ENCODE measurements at regions not wholly inside any gene's neighbourhood (a gene's known extent, or its start where the extent isn't known, plus 50 kb on each side); places are given as distances from the start of the nearest gene placed in this dataset.

DNA sequence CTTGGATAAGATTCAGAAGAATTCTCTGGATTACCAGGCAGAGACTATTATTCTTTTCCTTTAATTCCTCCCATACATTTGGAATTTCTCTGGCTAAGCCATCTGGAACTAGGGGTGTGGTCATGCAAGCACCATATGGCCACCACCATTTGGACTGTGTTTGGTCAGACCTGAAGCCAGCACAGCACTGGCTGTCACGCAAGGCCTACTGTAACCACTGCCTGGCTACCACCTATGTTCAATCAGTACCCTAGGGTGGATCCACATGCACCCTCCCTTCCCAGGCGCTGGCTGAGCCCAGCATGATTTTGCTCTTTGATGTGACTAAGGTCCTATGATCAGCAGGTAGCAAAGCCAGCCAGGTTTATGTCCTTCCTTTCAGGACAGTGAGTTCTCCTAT, 287.8 kb upstream of the GOLIM4 start:
- no peak for DNase-seq (ENCODE audit: low read depth)

DNA sequence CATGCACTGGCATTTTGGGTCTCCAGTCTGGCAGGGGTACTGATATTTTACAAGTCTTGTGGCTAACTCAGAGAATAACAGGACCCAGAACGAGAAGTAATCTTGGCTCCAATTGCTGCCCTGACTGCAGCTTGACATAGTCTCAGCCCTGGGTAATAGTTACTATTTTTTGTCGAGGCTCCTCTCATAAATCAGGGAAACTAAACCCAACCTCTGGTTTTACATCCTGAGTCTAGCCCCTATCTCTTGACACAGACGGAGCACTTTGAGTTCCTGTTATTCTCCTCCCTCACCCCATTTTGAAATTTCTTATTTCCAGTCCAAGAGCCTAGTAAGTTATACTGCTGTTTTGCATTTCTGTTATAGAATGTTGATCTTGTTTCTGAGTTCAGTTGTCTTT, 276.1 kb upstream of the GOLIM4 start:
- DNase-seq (ENCODE audit: low read depth), result no peak

DNA sequence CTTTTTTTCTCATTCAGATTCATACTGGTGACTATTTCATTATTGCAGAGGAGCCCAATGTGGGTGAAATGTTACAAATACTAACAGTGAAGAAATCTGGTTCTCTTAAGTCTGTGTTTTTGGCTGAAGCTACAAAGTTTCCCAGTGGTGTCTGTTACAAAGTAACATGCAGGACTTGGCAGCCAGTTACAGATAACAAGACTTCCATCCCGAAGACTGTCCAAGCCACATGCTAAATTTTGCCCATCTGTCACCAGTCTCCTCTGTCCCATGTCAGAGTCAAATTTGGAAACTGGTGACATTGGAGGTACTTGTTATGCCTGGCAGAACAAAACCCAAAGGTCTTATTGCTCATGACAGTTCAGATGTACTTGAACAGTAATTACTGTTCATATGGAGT, 269.2 kb upstream of the GOLIM4 start:
- DNase-seq (ENCODE audit: low read depth), result no peak

GRCh38 chr3:168362661-168363247, 267.0 kb upstream of the GOLIM4 start:
- no peak for DNase-seq (ENCODE audit: low read depth)

GRCh38 chr3:168362156-168362555, 266.4 kb upstream of the GOLIM4 start:
- no peak for DNase-seq (ENCODE audit: low read depth)

- DNase-seq (ENCODE audit: low read depth), result no peak
Measured at GRCh38 chr3:168360993-168361392, 265.3 kb upstream of the GOLIM4 start.

DNA sequence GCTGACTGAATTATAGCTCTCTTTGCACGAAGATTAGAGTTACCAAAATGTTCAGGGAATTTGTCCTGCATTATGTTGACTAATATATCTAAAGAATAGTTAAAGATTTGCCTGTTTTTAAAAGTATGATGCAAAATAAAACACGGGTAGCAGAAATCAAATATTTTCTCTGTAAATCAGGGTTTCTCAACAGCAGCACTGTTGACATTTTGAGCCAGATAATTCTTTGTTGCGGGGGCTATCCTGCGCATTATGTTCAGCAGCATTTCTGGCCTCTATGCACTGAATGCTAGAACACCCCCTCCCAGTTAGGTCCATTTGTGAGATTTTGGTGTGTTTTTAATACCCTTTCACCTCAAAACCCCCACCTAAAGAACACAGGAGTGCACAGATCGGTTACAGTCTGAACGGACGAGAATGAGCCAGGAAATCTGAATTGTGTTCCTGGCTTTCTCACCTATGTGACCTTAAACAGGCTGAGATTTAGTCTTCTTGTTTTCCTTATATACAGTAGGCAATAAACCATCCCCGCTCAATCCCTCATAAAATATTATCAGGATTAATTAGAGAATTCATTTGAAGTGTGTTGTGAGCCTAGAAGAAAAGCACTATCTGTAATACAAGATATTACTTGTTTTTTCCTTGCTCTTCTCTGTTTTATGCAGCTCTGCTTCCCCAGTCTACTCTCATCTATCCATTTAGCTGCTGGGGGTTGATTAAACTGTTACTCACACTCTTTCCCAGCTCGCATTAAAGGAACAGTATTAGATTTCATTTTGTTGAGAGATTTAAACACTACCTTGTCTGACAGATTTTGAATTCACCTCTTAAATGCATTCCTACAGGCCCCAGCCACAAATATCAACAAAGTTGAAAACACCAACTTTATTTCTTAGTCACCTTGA, 247.5 kb upstream of the GOLIM4 start:
- DNase-seq (ENCODE audit: low read depth), result no peak

- DNase-seq (ENCODE audit: low read depth), result no peak
Measured at GRCh38 chr3:168341956-168342936, 246.5 kb upstream of the GOLIM4 start.

- no peak for DNase-seq (ENCODE audit: low read depth)
Measured at GRCh38 chr3:168341192-168341815, 245.6 kb upstream of the GOLIM4 start.

DNA sequence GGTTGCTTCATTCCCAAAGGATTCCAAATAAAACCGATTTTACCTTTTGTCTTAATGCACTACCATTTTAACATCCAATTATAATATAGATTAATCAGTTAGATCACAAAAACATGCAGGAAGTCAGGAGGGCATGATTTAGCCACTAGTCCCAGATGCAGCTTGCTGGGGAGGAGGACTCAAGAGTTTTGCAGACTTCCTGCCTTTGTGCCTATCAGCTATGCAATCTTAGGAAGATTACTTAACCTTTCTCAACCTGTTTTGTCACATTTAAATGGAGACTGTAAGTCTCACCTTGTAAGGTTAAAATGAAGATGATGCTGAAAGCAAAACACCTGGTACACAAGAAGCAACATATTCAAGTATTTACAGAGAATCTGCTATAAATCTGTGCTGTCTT, 242.4 kb upstream of the GOLIM4 start:
- DNase-seq (ENCODE audit: low read depth), result no peak

DNA sequence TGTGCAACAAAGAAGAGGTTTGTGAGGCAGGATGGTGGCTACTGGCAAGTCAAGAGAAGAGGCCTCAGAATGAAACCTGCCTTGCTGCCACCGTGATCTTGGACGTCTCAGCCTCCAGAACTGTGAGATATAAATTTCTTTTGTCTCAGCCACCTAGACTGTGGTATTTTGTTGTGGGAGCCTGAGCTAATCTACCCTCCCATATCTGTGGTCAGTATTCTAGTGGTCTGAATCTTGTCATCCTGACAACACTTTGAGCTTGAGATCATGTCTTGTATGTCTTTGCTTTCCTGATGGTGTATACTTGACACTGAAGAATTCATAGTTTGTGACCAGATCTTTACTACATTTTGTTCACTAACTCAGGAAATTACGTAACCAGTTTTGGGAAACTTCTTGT, 240.6 kb upstream of the GOLIM4 start:
- DNase-seq (ENCODE audit: low read depth), result no peak

- DNase-seq (ENCODE audit: low read depth), result no peak
Measured at GRCh38 chr3:168333410-168333935, 237.7 kb upstream of the GOLIM4 start.

DNA sequence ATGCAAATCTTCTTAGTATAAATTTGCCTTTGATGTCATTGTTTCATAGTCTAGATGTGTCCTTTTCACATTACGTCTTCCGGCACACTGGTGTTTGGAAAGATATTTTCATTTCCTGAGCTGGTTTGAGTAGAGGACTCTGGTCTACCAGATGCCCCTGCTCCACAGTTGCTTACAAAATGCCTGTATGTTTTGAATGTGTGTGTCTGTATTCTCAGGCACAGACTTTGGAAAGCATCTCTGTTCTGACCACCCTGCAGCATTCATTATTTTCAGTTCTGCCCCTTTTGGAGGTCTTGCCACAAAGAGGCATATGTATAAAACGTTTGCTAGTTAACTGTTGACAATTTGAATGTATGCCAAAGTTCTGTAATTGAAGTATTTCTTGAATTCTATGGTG, 236.0 kb upstream of the GOLIM4 start:
- DNase-seq (ENCODE audit: low read depth), result no peak

GRCh38 chr3:168330983-168331382, 235.3 kb upstream of the GOLIM4 start:
- no peak for DNase-seq (ENCODE audit: low read depth)

GRCh38 chr3:168327856-168328255, 232.1 kb upstream of the GOLIM4 start:
- DNase-seq (ENCODE audit: low read depth), result no peak

- DNase-seq (ENCODE audit: low read depth), result no peak
Measured at GRCh38 chr3:168325684-168326083, 230.0 kb upstream of the GOLIM4 start.

DNA sequence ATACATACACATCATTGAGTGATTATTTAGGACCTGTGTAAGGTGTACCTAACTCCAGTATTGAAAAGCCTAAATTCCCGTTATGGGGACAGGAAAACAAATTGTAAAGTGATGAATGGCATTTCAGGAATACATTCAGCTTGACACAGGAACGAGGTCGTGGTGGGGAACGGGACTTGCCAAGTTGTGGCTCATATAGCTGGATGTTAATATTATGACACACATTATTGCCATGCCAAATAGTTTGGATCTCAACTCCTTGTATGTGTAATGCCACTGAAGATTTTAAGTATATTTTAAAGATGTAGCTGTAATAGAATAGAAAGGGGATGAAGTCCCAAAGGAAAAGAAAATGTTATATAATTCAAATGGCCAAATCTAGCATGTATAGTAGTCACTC, 227.2 kb upstream of the GOLIM4 start:
- DNase-seq (ENCODE audit: low read depth), result no peak

GRCh38 chr3:168314166-168314565, 218.4 kb upstream of the GOLIM4 start:
- no peak for DNase-seq (ENCODE audit: low read depth)

DNA sequence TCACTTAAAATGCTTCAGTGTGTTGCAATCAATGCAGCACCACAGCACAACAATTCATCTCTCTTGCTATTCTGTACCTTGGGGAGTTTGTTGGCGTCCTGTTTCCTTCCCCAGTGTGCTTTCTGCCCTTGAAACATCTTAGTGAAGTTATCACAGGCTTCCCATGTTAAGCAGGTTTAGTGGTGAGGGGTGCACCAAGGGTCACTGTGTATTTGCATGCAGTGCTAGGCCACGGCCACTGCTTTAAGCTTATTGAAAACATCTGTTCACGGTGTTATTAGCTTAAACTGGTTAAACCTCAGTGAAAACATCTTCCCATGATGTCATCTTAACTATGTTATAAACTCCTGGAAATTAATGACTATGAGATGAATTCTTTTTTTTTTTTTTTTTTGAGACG, 217.3 kb upstream of the GOLIM4 start:
- no peak for DNase-seq (ENCODE audit: low read depth)

- no peak for DNase-seq (ENCODE audit: low read depth)
Measured at GRCh38 chr3:168307893-168308292, 212.2 kb upstream of the GOLIM4 start.

DNA sequence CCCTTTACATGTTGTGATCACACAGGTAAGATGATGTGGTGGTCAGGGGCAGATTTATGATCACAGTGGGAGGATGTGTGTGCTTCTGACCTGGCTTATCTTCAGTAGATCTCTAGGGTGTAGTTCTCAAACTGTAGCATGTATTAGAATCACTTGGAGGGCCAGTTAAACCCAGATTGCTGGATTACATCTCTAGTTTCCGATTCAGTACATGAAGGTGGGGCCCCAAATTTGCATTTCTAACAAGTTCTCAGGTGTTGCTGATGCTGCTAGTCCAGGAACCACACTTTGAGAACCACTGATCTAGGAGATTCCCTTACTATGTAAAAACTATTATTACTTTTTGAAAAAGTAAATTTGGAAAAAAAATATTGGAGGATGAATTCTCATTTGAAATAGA, 199.3 kb upstream of the GOLIM4 start:
- DNase-seq (ENCODE audit: low read depth), result no peak

DNA sequence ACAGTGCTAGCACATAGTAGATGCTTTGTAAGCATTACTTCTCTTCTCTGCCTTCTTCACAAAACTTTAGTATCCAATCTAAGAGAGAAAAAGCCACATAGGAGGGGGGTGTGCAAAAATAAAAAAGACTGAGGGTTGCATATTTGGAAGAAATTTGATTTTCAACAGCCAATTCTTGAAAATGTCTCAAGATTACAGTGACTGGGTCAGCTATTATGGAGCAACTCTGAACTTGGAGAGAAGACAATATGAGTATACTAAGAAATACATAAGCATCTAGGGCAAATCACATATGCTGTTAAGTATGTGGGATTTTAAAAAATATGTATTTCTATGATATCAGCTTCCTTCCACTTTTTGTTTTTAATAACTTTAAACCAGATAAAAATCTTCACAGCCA, 196.6 kb upstream of the GOLIM4 start:
- no peak for DNase-seq (ENCODE audit: low read depth)
